ENCODE measurements at regions not wholly inside any gene's neighbourhood (a gene's known extent, or its start where the extent isn't known, plus 50 kb on each side); places are given as distances from the start of the nearest gene placed in this dataset.
A peak's percentile ranks its signal among the peaks of the same experiment; 100 is the strongest.

GRCh38 chr7:106720641-106721040 lies 59.7 kb upstream of the CCDC71L start:
- H3K4me3 ChIP-seq = no peak overlapping the region
- no peaks in the 10 kb centered on the region for H3K27me3 ChIP-seq
- intact Hi-C loops (cut with DNase I) = no loop called here
- 62 to 63% methylated on average over 2 of the region's 2 CpGs for WGBS, 2 donors
- H3K9me3 ChIP-seq = no peaks in the 10 kb centered on the region
- peaks cover 0 to 4% (median 0%) of the 10 kb centered on the region in 3 donors for H3K4me1 ChIP-seq
- no peak overlapping the region for H3K27ac ChIP-seq
- FAIRE-seq (no peak), DNase-seq (no peak), ATAC-seq (no peak)
- no peaks in the 10 kb centered on the region for H3K36me3 ChIP-seq
- TF ChIP-seq CTCF (IDR thresholded peaks at IDR 0.05) = no peak

GRCh38 chr7:106721816-106722785 lies 61.1 kb upstream of the CCDC71L start:
- Histone ChIP-seq H3K9me3 (no peaks in the 10 kb centered on the region), H3K4me3 (no peak overlapping the region), H3K27ac (no peak overlapping the region), H3K27me3 (no peaks in the 10 kb centered on the region), H3K4me1 (peaks cover 0 to 4% (median 0%) of the 10 kb centered on the region in 3 donors), H3K36me3 (no peaks in the 10 kb centered on the region)
- FAIRE-seq (no peak), DNase-seq (no peak), ATAC-seq (peak in 1 of 4 donors; percentile 36)
- WGBS, 2 donors = 77 to 85% methylated on average over 5 of the region's 5 CpGs
- intact Hi-C loops (cut with DNase I) = no loop called here
- TF ChIP-seq CTCF (IDR thresholded peaks at IDR 0.05) = no peak

- intact Hi-C loops (cut with DNase I) = no loop called here
- no peak for ATAC-seq
- DNase-seq = no peak
- no peak for FAIRE-seq
- Histone ChIP-seq H3K4me1 (peaks cover 0 to 3% (median 0%) of the 10 kb centered on the region in 3 donors), H3K36me3 (no peaks in the 10 kb centered on the region), H3K4me3 (no peak overlapping the region), H3K27ac (no peak overlapping the region), H3K9me3 (no peaks in the 10 kb centered on the region), H3K27me3 (no peaks in the 10 kb centered on the region)
- no peak for TF ChIP-seq CTCF (IDR thresholded peaks at IDR 0.05)
- 20 to 30% methylated on average over 1 of the region's 1 CpG for WGBS, 2 donors
Observed at GRCh38 chr7:106723398-106723797, 62.4 kb upstream of the CCDC71L start.

- peaks cover 0 to 7% (median 0%) of the 10 kb centered on the region in 3 donors for H3K4me1 ChIP-seq
- intact Hi-C loops (cut with DNase I) = loop anchor here in 1 of 3 donors (10.0 kb wide), 2 partner anchors 185 to 555 kb away; no protein-coding TSS in a partner anchor
- H3K27me3 ChIP-seq = no peaks in the 10 kb centered on the region
- H3K27ac ChIP-seq = no peak overlapping the region
- 84 to 86% methylated on average over 2 of the region's 2 CpGs for WGBS, 2 donors
- no peaks in the 10 kb centered on the region for H3K9me3 ChIP-seq
- H3K4me3 ChIP-seq = no peak overlapping the region
- DNase-seq = no peak
- no peak for ATAC-seq
- no peak for TF ChIP-seq CTCF (IDR thresholded peaks at IDR 0.05)
- FAIRE-seq = no peak
- no peaks in the 10 kb centered on the region for H3K36me3 ChIP-seq
Observed at GRCh38 chr7:106729720-106730385, 68.9 kb upstream of the CCDC71L start.

Data from pancreas (tissue), 10 donors.